ENCODE measurements at regions not wholly inside any gene's neighbourhood (a gene's known extent, or its start where the extent isn't known, plus 50 kb on each side); places are given as distances from the start of the nearest gene placed in this dataset.

DNA sequence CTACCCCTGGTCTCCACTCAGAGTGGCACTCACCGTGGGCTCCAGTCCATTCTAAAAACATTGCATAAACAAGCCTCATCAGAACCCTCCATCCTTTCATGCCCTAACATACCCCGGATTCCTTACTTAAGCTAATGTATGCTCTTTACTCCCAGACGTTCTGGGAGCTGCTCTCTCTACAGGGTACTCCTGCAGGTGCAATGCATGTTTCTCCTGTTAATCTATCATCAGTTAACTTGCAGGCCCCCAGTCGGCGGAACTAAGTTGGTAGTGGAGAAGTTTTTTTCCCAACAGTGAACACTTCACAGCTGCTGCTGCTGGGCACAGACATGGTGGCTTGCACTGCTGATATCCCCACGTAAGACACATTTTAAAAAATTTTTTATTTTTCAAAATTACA, 161.6 kb upstream of the FAT1 start:
- peaks cover 5% of the 10 kb centered on the region for H3K27me3 Mint-ChIP-seq (ENCODE audit: low read depth)
- no peaks in the 10 kb centered on the region for H3K79me1 ChIP-seq (ENCODE audit: insufficient read depth, low read depth, low read length, poor library complexity, severe bottlenecking)
- no peak overlapping the region for H3K18ac ChIP-seq (ENCODE audit: insufficient read length, low read depth, low read length)
- DNase-seq = no peak
- no peak overlapping the region for H2BK15ac ChIP-seq (ENCODE audit: low read depth, low read length)
- no peak overlapping the region for H2AK5ac ChIP-seq (ENCODE audit: insufficient read length, low read length)
- H3K36me3 Mint-ChIP-seq (ENCODE audit: insufficient read depth in 1 of 3, low read depth in 3 of 3) = peaks cover 2 to 6% (median 3%) of the 10 kb centered on the region in 3 experiments; a peak in 5 of 7 replicates
- no peak overlapping the region for H3K14ac ChIP-seq (ENCODE audit: insufficient read depth, low read length)
- H2BK120ac ChIP-seq (ENCODE audit: low read depth, low read length, poor library complexity, severe bottlenecking) = no peak overlapping the region
- H3K9me3 ChIP-seq (ENCODE audit: control insufficient read depth, low read depth, low read length) = no peaks in the 10 kb centered on the region
- no peak overlapping the region for H2AFZ ChIP-seq (ENCODE audit: low read length)
- H3K27me3 ChIP-seq (ENCODE audit: insufficient read depth, low read length) = no peaks in the 10 kb centered on the region
- no peaks in the 10 kb centered on the region for H4K20me1 ChIP-seq (ENCODE audit: control insufficient read depth, insufficient read depth, insufficient read length)
- no peak overlapping the region for H4K8ac ChIP-seq (replicated peaks; ENCODE audit: insufficient read length, low read depth, low read length)
- no peak overlapping the region for H3K9ac ChIP-seq (ENCODE audit: extremely low read depth, insufficient read length, low read length)
- no peak overlapping the region for H4K5ac ChIP-seq (ENCODE audit: insufficient read length, low read depth, low read length)
- peaks cover under 1 to 6% of the 10 kb centered on the region in 2 experiments; a peak in 3 of 5 replicates for H3K9me3 Mint-ChIP-seq
- H3K4me3 Mint-ChIP-seq = peak overlapping the region in 1 of 2 experiments; percentile 5; a peak in 2 of 5 replicates
- H3K4me1 Mint-ChIP-seq = peaks cover 22 to 27% of the 10 kb centered on the region in 2 experiments
- no peak overlapping the region for H2BK5ac ChIP-seq (ENCODE audit: insufficient read length, low read length)
- WGBS (ENCODE audit: extremely low coverage, insufficient read length, low lambda C conversion rate) = no CpG with 5 or more reads among the region's 6 CpGs
- no peaks in the 10 kb centered on the region for H3K79me2 ChIP-seq (ENCODE audit: insufficient read depth, low read length)
- H3K4me1 ChIP-seq (ENCODE audit: insufficient read depth, low read length) = peaks cover 2% of the 10 kb centered on the region; the same call in 1 of the 2 replicates
- H3K23ac ChIP-seq (ENCODE audit: insufficient read length, low read depth, low read length) = no peak overlapping the region
- H3T11ph ChIP-seq (ENCODE audit: low read length) = no peak overlapping the region
- no peak overlapping the region for H2BK20ac ChIP-seq (ENCODE audit: low read depth, low read length, poor library complexity, severe bottlenecking)
- H3K27ac Mint-ChIP-seq = peak overlapping the region in 2 of 3 experiments; percentile 6 to 83; a peak in 2 of 7 replicates
- no peak overlapping the region for H3K4ac ChIP-seq (ENCODE audit: low read depth, low read length)
- no peak overlapping the region for H3K4me2 ChIP-seq (ENCODE audit: insufficient read depth, insufficient read length, low read length)
- H3K23me2 ChIP-seq (ENCODE audit: insufficient read length, low read depth, low read length, poor library complexity, severe bottlenecking) = no peaks in the 10 kb centered on the region
- no peak overlapping the region for H2BK12ac ChIP-seq (ENCODE audit: insufficient read length, low read depth, low read length)
- no peak overlapping the region for H4K91ac ChIP-seq (ENCODE audit: insufficient read length, low read depth, low read length)
- no peak for TF ChIP-seq CTCF (conservative IDR thresholded peaks at IDR 0.05)
- no peak overlapping the region for H3K56ac ChIP-seq (ENCODE audit: insufficient read length, low read depth, low read length)
- no peak overlapping the region for H3K27ac ChIP-seq (ENCODE audit: insufficient read length, low read depth, low read length)
